WTC11 (cell line): ENCODE measurements at regions not wholly inside any gene's neighbourhood (a gene's known extent, or its start where the extent isn't known, plus 50 kb on each side); places are given as distances from the start of the nearest gene placed in this dataset.

Source experiments
- ATAC-seq: fragments of 200-7000 bp; cut with Tn5 transposase; 2 replicates; pipeline ENCODE4 v1.10.0; 2021; ENCODE audit warnings: mild to moderate bottlenecking, moderate library complexity
- CTCF ChIA-PET: fragments of 300-600 bp; sonication (Branson Sonifier 250); formaldehyde crosslinking; loops from one replicate; lab custom pipeline; 2021; ENCODE audit warnings: antibody characterized with exemption; lab: Charles Lee
- POLR2A ChIA-PET: fragments of 350-600 bp; sonication (Branson Sonifier 250); formaldehyde crosslinking; loops from one replicate; lab custom pipeline; 2021; ENCODE audit warnings: antibody characterized with exemption; lab: Charles Lee
- DNase-seq: peaks from one replicate; pipeline ENCODE4 v3.0.0; 2021; ENCODE audit warnings: low spot score
- H3K27ac Mint-ChIP-seq: 2 replicates; pipeline ENCODE4 v1.8.0; 2021; ENCODE audit warnings: mixed read lengths
- H3K27me3 Mint-ChIP-seq: 2 replicates; pipeline ENCODE4 v1.8.0; 2021; ENCODE audit warnings: low read depth, mild to moderate bottlenecking, moderate library complexity, mixed read lengths
- H3K36me3 Mint-ChIP-seq: 2 replicates; pipeline ENCODE4 v1.8.0; 2021; ENCODE audit warnings: mixed read lengths
- H3K4me1 Mint-ChIP-seq: 2 replicates; pipeline ENCODE4 v1.8.0; 2022; ENCODE audit warnings: mixed read lengths
- H3K4me3 Mint-ChIP-seq: 2 replicates; pipeline ENCODE4 v1.8.0; 2021; ENCODE audit warnings: mild to moderate bottlenecking, moderate library complexity, mixed read lengths
- H3K9me3 Mint-ChIP-seq: 2 replicates; pipeline ENCODE4 v1.8.0; 2021; ENCODE audit warnings: mixed read lengths
- ATF3 ChIP-seq: sonication (generic); formaldehyde crosslinking; conservative IDR thresholded peaks from 2 replicates; pipeline ENCODE4 v1.8.1; 2022; ENCODE audit warnings: mild to moderate bottlenecking, missing genetic modification reagents
- E2F1 ChIP-seq: sonication (generic); formaldehyde crosslinking; IDR thresholded peaks from 2 replicates; pipeline ENCODE4 v1.8.0; 2022; ENCODE audit warnings: mild to moderate bottlenecking, missing genetic modification reagents
- E2F5 ChIP-seq: sonication (generic); formaldehyde crosslinking; IDR thresholded peaks from 2 replicates; pipeline ENCODE4 v1.8.1; 2022; ENCODE audit warnings: mild to moderate bottlenecking, moderate library complexity, missing genetic modification reagents
- ELF4 ChIP-seq: sonication (generic); formaldehyde crosslinking; IDR thresholded peaks from 2 replicates; pipeline ENCODE4 v1.8.1; 2022; ENCODE audit warnings: low read depth, mild to moderate bottlenecking, moderate library complexity, missing genetic modification reagents
- EMX1 ChIP-seq: fragments of 250-450 bp; sonication (Bioruptor Pico); IDR thresholded peaks from 2 replicates; pipeline ENCODE4 v1.8.0; 2021; ENCODE audit warnings: mild to moderate bottlenecking
- ESRRA ChIP-seq: sonication (generic); formaldehyde crosslinking; IDR thresholded peaks from 2 replicates; pipeline ENCODE4 v1.8.1; 2022; ENCODE audit warnings: mild to moderate bottlenecking, missing genetic modification reagents, borderline replicate concordance
- ETV6 ChIP-seq: sonication (generic); formaldehyde crosslinking; IDR thresholded peaks from 2 replicates; pipeline ENCODE4 v1.8.1; 2022; ENCODE audit warnings: mild to moderate bottlenecking, missing genetic modification reagents
- FOXP1 ChIP-seq: sonication (generic); formaldehyde crosslinking; IDR thresholded peaks from 2 replicates; pipeline ENCODE4 v1.8.0; 2022; ENCODE audit warnings: missing genetic modification reagents, mild to moderate bottlenecking, moderate library complexity, borderline replicate concordance
- HMGA2 ChIP-seq: fragments of 250-450 bp; sonication (Bioruptor Pico); IDR thresholded peaks from 2 replicates; pipeline ENCODE4 v1.4.0; 2021; ENCODE audit warnings: mild to moderate bottlenecking, moderate library complexity
- HMGXB4 ChIP-seq: sonication (generic); formaldehyde crosslinking; IDR thresholded peaks from 2 replicates; pipeline ENCODE4 v1.8.1; 2023; ENCODE audit warnings: mild to moderate bottlenecking, moderate library complexity, missing genetic modification reagents
- IRF1 ChIP-seq: sonication (generic); formaldehyde crosslinking; IDR thresholded peaks from 2 replicates; pipeline ENCODE4 v1.8.0; 2023; ENCODE audit warnings: missing genetic modification reagents
- IRF2 ChIP-seq: sonication (generic); formaldehyde crosslinking; IDR thresholded peaks from 2 replicates; pipeline ENCODE4 v1.8.0; 2022; ENCODE audit warnings: low read depth, missing genetic modification reagents, borderline replicate concordance
- JUN ChIP-seq: sonication (generic); formaldehyde crosslinking; IDR thresholded peaks from 2 replicates; pipeline ENCODE4 v1.8.0; 2023; ENCODE audit warnings: mild to moderate bottlenecking, missing genetic modification reagents
- MXD4 ChIP-seq: fragments of 250-450 bp; sonication (Bioruptor Pico); IDR thresholded peaks from 2 replicates; pipeline ENCODE4 v1.8.0; 2021; ENCODE audit warnings: mild to moderate bottlenecking, moderate library complexity, borderline replicate concordance
- MYBL2 ChIP-seq: sonication (generic); formaldehyde crosslinking; IDR thresholded peaks from 2 replicates; pipeline ENCODE4 v1.8.1; 2023; ENCODE audit warnings: mild to moderate bottlenecking, moderate library complexity, missing genetic modification reagents
- NR2C2 ChIP-seq: sonication (generic); formaldehyde crosslinking; IDR thresholded peaks from 2 replicates; pipeline ENCODE4 v1.8.0; 2022; ENCODE audit warnings: mild to moderate bottlenecking, missing genetic modification reagents
- RORB ChIP-seq: fragments of 250-450 bp; sonication (Bioruptor Pico); IDR thresholded peaks from 2 replicates; pipeline ENCODE4 v1.9.0; 2021; ENCODE audit warnings: mild to moderate bottlenecking
- SMAD4 ChIP-seq: sonication (generic); formaldehyde crosslinking; IDR thresholded peaks from 2 replicates; pipeline ENCODE4 v1.8.0; 2022; ENCODE audit warnings: mild to moderate bottlenecking, missing genetic modification reagents
- SP1 ChIP-seq: sonication (generic); formaldehyde crosslinking; conservative IDR thresholded peaks from 2 replicates; pipeline ENCODE4 v1.8.1; 2022; ENCODE audit warnings: missing genetic modification reagents
- TEAD4 ChIP-seq: sonication (generic); formaldehyde crosslinking; IDR thresholded peaks from 2 replicates; pipeline ENCODE4 v1.8.0; 2022; ENCODE audit warnings: mild to moderate bottlenecking, missing genetic modification reagents
- TP53 ChIP-seq: sonication (generic); formaldehyde crosslinking; IDR thresholded peaks from 2 replicates; pipeline ENCODE4 v1.8.1; 2023; ENCODE audit warnings: mild to moderate bottlenecking, missing genetic modification reagents
- ZNF121 ChIP-seq: sonication (generic); formaldehyde crosslinking; IDR thresholded peaks from 2 replicates; pipeline ENCODE4 v1.8.0; 2023; ENCODE audit warnings: missing genetic modification reagents
- ZNF281 ChIP-seq: sonication (generic); formaldehyde crosslinking; IDR thresholded peaks from 2 replicates; pipeline ENCODE4 v1.8.0; 2023; ENCODE audit warnings: mild to moderate bottlenecking, missing genetic modification reagents

GRCh38 chr4:135838889-135839288, 1637.3 kb upstream of the PABPC4L start:
- Mint-ChIP-seq H3K27ac (no peak overlapping the region), H3K4me1 (peaks cover 4% of the 10 kb centered on the region; the same call in 1 of the 2 replicates), H3K27me3 (no peaks in the 10 kb centered on the region), H3K4me3 (no peak overlapping the region), H3K36me3 (no peaks in the 10 kb centered on the region), H3K9me3 (no peaks in the 10 kb centered on the region)
- no peak for TF ChIP-seq IRF1
- TF ChIP-seq SP1 (CRISPR knock-in tag), result no peak
- TF ChIP-seq SMAD4 (CRISPR knock-in tag), result no peak
- TF ChIP-seq ESRRA (CRISPR knock-in tag), result no peak
- no peak for TF ChIP-seq HMGA2
- no peak for TF ChIP-seq ZNF121
- TF ChIP-seq RORB (CRISPR knock-in tag), result no peak
- no peak for TF ChIP-seq ATF3
- no peak for TF ChIP-seq E2F5 (CRISPR knock-in tag)
- no peak for TF ChIP-seq MXD4 (CRISPR knock-in tag)
- DNase-seq (no peak), ATAC-seq (peak; percentile 82)
- ChIA-PET POLR2A (no interaction called here), CTCF (no interaction called here)

GRCh38 chr4:135834471-135834870, 1632.9 kb upstream of the PABPC4L start:
- no peak overlapping the region for H3K4me3 Mint-ChIP-seq
- no peak overlapping the region for H3K27ac Mint-ChIP-seq
- CTCF ChIA-PET, result no interaction called here
- no peaks in the 10 kb centered on the region for H3K36me3 Mint-ChIP-seq
- TF ChIP-seq TP53 (CRISPR knock-in tag) (no peak), JUN (CRISPR knock-in tag) (no peak)
- H3K9me3 Mint-ChIP-seq, result no peaks in the 10 kb centered on the region
- ATAC-seq (no peak), DNase-seq (no peak)
- H3K4me1 Mint-ChIP-seq, result peaks cover 4% of the 10 kb centered on the region; the same call in 1 of the 2 replicates
- H3K27me3 Mint-ChIP-seq, result no peaks in the 10 kb centered on the region
- POLR2A ChIA-PET, result interaction anchor here (0.6 kb wide), 1 partner anchor 30 kb away, joined by 4 read pairs; no protein-coding TSS in a partner anchor

- no peak for ATAC-seq
- H3K27ac Mint-ChIP-seq, result no peak overlapping the region
- ChIA-PET CTCF (no interaction called here), POLR2A (interaction anchor here (0.6 kb wide), 1 partner anchor 29 kb away, joined by 4 read pairs; no protein-coding TSS in a partner anchor)
- DNase-seq, result no peak
- no peaks in the 10 kb centered on the region for H3K9me3 Mint-ChIP-seq
- no peak overlapping the region for H3K4me3 Mint-ChIP-seq
- H3K4me1 Mint-ChIP-seq, result no peaks in the 10 kb centered on the region
- TF ChIP-seq ETV6 (CRISPR knock-in tag), result no peak
- H3K36me3 Mint-ChIP-seq, result no peaks in the 10 kb centered on the region
- H3K27me3 Mint-ChIP-seq, result no peaks in the 10 kb centered on the region
Observed at GRCh38 chr4:135833529-135833928, 1631.9 kb upstream of the PABPC4L start.

GRCh38 chr4:135824759-135825296, 1623.2 kb upstream of the PABPC4L start:
- Mint-ChIP-seq H3K27ac (no peak overlapping the region), H3K4me3 (no peak overlapping the region), H3K36me3 (no peaks in the 10 kb centered on the region), H3K4me1 (no peaks in the 10 kb centered on the region), H3K27me3 (no peaks in the 10 kb centered on the region), H3K9me3 (no peaks in the 10 kb centered on the region)
- DNase-seq, result no peak
- CTCF ChIA-PET, result no interaction called here
- POLR2A ChIA-PET, result no interaction called here
- TF ChIP-seq MYBL2 (CRISPR knock-in tag) (no peak), ELF4 (CRISPR knock-in tag) (no peak), E2F1 (CRISPR knock-in tag) (no peak), TEAD4 (CRISPR knock-in tag) (no peak), NR2C2 (CRISPR knock-in tag) (no peak), HMGXB4 (no peak), MXD4 (CRISPR knock-in tag) (no peak), IRF2 (CRISPR knock-in tag) (no peak), EMX1 (CRISPR knock-in tag) (no peak), SP1 (CRISPR knock-in tag) (no peak), FOXP1 (no peak), ZNF281 (no peak)
- ATAC-seq, result no peak
